ENCODE measurements at regions not wholly inside any gene's neighbourhood (a gene's known extent, or its start where the extent isn't known, plus 50 kb on each side); places are given as distances from the start of the nearest gene placed in this dataset.

DNA sequence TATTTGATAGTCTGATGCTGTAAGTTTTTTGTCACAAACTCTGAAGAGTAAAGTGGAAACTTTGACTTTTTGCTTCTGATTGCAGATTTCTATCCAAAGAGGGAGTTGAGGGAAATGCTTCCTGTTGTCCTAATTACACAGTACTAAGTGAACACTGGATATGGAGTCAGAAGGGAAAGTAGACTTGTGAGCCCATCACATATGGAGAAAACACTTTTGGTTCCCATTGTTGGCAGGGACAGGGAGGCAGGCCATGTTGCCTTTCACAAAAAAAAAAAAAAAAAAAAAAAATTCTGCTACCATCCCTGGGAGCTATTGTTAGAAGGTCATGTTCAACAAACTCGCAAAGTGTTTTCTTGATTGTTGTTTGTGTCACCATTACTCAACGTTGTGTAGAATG is 144.3 kb downstream of the RPIA start:
- dilution Hi-C loops (cut with MboI; ENCODE audit: extremely low pct_ligation_motif_present, low sequenced_read_pairs) = no loop called here
- Histone ChIP-seq H3K9me3 (replicated peaks; ENCODE audit: control insufficient read depth, insufficient read depth, low read length) (no peaks in the 10 kb centered on the region), H4K20me1 (replicated peaks; ENCODE audit: control insufficient read depth, extremely low read depth, insufficient read depth, low read length) (no peaks in the 10 kb centered on the region), H3K9me1 (replicated peaks; ENCODE audit: control insufficient read depth, extremely low read depth, insufficient read depth, low read length) (no peaks in the 10 kb centered on the region), H3K36me3 (ENCODE audit: control insufficient read depth in 2 of 2, extremely low read depth in 1 of 2, insufficient read depth in 2 of 2, low read length in 2 of 2) (no peaks in the 10 kb centered on the region), H3K27ac (ENCODE audit: insufficient read depth, low read depth, low read length) (no peak overlapping the region), H3K9ac (replicated peaks; ENCODE audit: extremely low read depth, insufficient read depth, low read length) (no peak overlapping the region), H3K4me3 (replicated peaks in 1 of 3; ENCODE audit: insufficient read depth in 1 of 3, low read depth in 1 of 3, low read length in 3 of 3) (no peak overlapping the region), H3K4me2 (ENCODE audit: insufficient read depth, low read length) (no peak overlapping the region), H3K4me1 (ENCODE audit: control insufficient read depth, extremely low read depth, insufficient read depth, low read length) (peaks cover 6% of the 10 kb centered on the region), H2AFZ (ENCODE audit: low read depth, low read length) (no peak overlapping the region), H3K79me2 (ENCODE audit: control insufficient read depth, insufficient read depth, low read length) (no peaks in the 10 kb centered on the region), H3K27me3 (ENCODE audit: control insufficient read depth in 2 of 2, insufficient read depth in 2 of 2, low read length in 2 of 2) (peaks cover 3 to 10% of the 10 kb centered on the region in 2 experiments)
- intact Hi-C loops (cut with micrococcal nuclease) = no loop called here
- CTCF ChIA-PET = interaction anchor here (5.0 kb wide), 1 partner anchor 45 kb away, joined by 22 read pairs; no protein-coding TSS in a partner anchor
- DNase-seq (ENCODE audit: low read depth, low spot score) (no peak), FAIRE-seq (no peak)
- no TSS peak for BruUV-seq (replicated peaks)
- TF ChIP-seq, protein P1, sequence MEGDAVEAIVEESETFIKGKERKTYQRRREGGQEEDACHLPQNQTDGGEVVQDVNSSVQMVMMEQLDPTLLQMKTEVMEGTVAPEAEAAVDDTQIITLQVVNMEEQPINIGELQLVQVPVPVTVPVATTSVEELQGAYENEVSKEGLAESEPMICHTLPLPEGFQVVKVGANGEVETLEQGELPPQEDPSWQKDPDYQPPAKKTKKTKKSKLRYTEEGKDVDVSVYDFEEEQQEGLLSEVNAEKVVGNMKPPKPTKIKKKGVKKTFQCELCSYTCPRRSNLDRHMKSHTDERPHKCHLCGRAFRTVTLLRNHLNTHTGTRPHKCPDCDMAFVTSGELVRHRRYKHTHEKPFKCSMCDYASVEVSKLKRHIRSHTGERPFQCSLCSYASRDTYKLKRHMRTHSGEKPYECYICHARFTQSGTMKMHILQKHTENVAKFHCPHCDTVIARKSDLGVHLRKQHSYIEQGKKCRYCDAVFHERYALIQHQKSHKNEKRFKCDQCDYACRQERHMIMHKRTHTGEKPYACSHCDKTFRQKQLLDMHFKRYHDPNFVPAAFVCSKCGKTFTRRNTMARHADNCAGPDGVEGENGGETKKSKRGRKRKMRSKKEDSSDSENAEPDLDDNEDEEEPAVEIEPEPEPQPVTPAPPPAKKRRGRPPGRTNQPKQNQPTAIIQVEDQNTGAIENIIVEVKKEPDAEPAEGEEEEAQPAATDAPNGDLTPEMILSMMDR (IDR thresholded peaks at IDR 0.05; ENCODE audit: extremely low read depth in 1 of 2, insufficient read depth in 1 of 2, low read depth in 1 of 2, low read length in 2 of 2) = no peak
- POLR2A ChIA-PET = no interaction called here

DNA sequence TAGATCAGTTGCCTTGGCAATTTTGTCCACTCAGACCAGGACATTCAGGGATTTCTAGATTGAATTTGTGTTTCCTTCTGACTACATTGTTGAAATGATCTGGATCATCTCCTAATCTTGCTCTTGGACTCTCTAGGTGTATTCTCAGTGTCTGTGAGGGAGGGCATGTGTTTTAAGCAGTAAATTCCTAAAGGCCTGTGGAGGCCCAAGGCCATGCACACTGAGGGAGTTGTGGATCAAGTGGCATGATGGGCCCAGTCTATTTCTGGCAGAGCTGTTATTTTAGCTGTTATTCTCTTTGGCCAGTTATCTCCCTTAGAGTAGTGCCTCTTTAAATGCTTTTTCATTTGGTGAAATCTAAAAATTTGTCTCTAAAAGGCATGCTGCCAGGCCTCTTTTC is 144.9 kb downstream of the RPIA start:
- Histone ChIP-seq H3K9me3 (replicated peaks; ENCODE audit: control insufficient read depth, insufficient read depth, low read length) (no peaks in the 10 kb centered on the region), H4K20me1 (replicated peaks; ENCODE audit: control insufficient read depth, extremely low read depth, insufficient read depth, low read length) (no peaks in the 10 kb centered on the region), H3K9ac (replicated peaks; ENCODE audit: extremely low read depth, insufficient read depth, low read length) (no peak overlapping the region), H3K9me1 (replicated peaks; ENCODE audit: control insufficient read depth, extremely low read depth, insufficient read depth, low read length) (no peaks in the 10 kb centered on the region), H3K4me3 (replicated peaks in 1 of 3; ENCODE audit: insufficient read depth in 1 of 3, low read depth in 1 of 3, low read length in 3 of 3) (no peak overlapping the region), H3K4me2 (ENCODE audit: insufficient read depth, low read length) (no peak overlapping the region), H3K36me3 (ENCODE audit: control insufficient read depth in 2 of 2, extremely low read depth in 1 of 2, insufficient read depth in 2 of 2, low read length in 2 of 2) (no peaks in the 10 kb centered on the region), H3K27me3 (ENCODE audit: control insufficient read depth in 2 of 2, insufficient read depth in 2 of 2, low read length in 2 of 2) (peaks cover 3 to 10% of the 10 kb centered on the region in 2 experiments), H3K79me2 (ENCODE audit: control insufficient read depth, insufficient read depth, low read length) (no peaks in the 10 kb centered on the region), H3K4me1 (ENCODE audit: control insufficient read depth, extremely low read depth, insufficient read depth, low read length) (peaks cover under 1% of the 10 kb centered on the region), H3K27ac (ENCODE audit: insufficient read depth, low read depth, low read length) (no peak overlapping the region), H2AFZ (ENCODE audit: low read depth, low read length) (no peak overlapping the region)
- TF ChIP-seq JUN (IDR thresholded peaks at IDR 0.05; ENCODE audit: borderline replicate concordance, insufficient read depth, insufficient read length, low read depth) = no peak
- TF ChIP-seq POLR2A (IDR thresholded peaks at IDR 0.05; ENCODE audit: low read depth, low read length) = no peak
- TF ChIP-seq, protein P1 (IDR thresholded peaks at IDR 0.05; ENCODE audit: extremely low read depth in 1 of 2, insufficient read depth in 1 of 2, low read depth in 1 of 2, low read length in 2 of 2) = no peak
- no peak for TF ChIP-seq POLR2AphosphoS5 (IDR thresholded peaks at IDR 0.05; ENCODE audit: insufficient read depth, low read depth, low read length)
- TF ChIP-seq, protein P2, sequence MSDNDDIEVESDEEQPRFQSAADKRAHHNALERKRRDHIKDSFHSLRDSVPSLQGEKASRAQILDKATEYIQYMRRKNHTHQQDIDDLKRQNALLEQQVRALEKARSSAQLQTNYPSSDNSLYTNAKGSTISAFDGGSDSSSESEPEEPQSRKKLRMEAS (IDR thresholded peaks at IDR 0.05; ENCODE audit: insufficient read depth, insufficient read length) = no peak
- TF ChIP-seq GATA2 (IDR thresholded peaks at IDR 0.05; ENCODE audit: insufficient read depth, insufficient read length, low read depth, low read length) = no peak
- no peak for TF ChIP-seq MYC (IDR thresholded peaks at IDR 0.05; ENCODE audit: low read depth, low read length)
- TF ChIP-seq EZH2 (IDR thresholded peaks at IDR 0.05; ENCODE audit: borderline replicate concordance, low read depth, low read length, severe bottlenecking) = no peak
- no peak for TF ChIP-seq FOS (IDR thresholded peaks at IDR 0.05; ENCODE audit: borderline replicate concordance, insufficient read depth, low read length)
- no peak for FAIRE-seq
- no peak for DNase-seq (ENCODE audit: low read depth, low spot score)
- dilution Hi-C loops (cut with MboI; ENCODE audit: extremely low pct_ligation_motif_present, low sequenced_read_pairs) = no loop called here
- ChIA-PET CTCF (no interaction called here), POLR2A (no interaction called here)
- no TSS peak for BruUV-seq (replicated peaks)
- intact Hi-C loops (cut with micrococcal nuclease) = no loop called here
